ENCODE measurements at regions not wholly inside any gene's neighbourhood (a gene's known extent, or its start where the extent isn't known, plus 50 kb on each side); places are given as distances from the start of the nearest gene placed in this dataset.

DNA sequence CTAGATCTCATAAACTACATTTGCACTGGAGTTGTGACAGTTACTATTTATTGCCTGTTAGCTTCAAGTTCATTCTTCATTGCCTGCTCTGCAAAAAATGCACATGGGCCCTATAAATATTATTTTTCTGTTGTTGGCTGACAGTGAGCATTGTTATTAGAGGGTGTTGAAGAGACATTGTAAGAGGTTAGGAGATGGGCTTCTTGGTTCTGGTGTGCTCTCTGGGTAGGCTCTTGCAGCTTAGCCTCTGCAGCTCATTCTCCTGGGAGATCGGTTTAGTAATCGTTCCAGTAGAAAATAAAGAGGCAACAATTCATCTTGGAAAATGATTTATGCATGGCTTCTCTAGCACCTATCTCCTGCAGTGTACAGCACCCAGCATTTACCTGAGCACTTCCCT is 113.8 kb upstream of the SCN7A start:
- DNase-seq (ENCODE audit: low spot score): no peak
- in situ Hi-C loops (cut with MboI; ENCODE audit: low pct_unique_long_range_greater_than_20kb, low sequenced_read_pairs, unreplicated experiment): no loop called here
- TF ChIP-seq CTCF (IDR thresholded peaks at IDR 0.05; ENCODE audit: extremely low read depth, insufficient read depth, missing control alignments): no peak

- in situ Hi-C loops (cut with MboI; ENCODE audit: low pct_unique_long_range_greater_than_20kb, low sequenced_read_pairs, unreplicated experiment): no loop called here
- DNase-seq (ENCODE audit: low spot score): no peak
Observed at GRCh38 chr2:166593403-166593802, 99.4 kb upstream of the SCN7A start.

GRCh38 chr2:166592750-166593149 is 98.7 kb upstream of the SCN7A start:
- no peak for TF ChIP-seq CTCF (IDR thresholded peaks at IDR 0.05; ENCODE audit: extremely low read depth, insufficient read depth, missing control alignments)
- in situ Hi-C loops (cut with MboI; ENCODE audit: low pct_unique_long_range_greater_than_20kb, low sequenced_read_pairs, unreplicated experiment): no loop called here
- DNase-seq (ENCODE audit: low spot score): no peak

More at GRCh38 chr2:166593403-166593802, 99.4 kb upstream of the SCN7A start:
- TF ChIP-seq CTCF (IDR thresholded peaks at IDR 0.05; ENCODE audit: extremely low read depth, insufficient read depth, missing control alignments): no peak

- TF ChIP-seq CTCF (IDR thresholded peaks at IDR 0.05; ENCODE audit: extremely low read depth, insufficient read depth, missing control alignments): no peak
- DNase-seq (ENCODE audit: low spot score): no peak
- in situ Hi-C loops (cut with MboI; ENCODE audit: low pct_unique_long_range_greater_than_20kb, low sequenced_read_pairs, unreplicated experiment): no loop called here
Observed at GRCh38 chr2:166591226-166591625, 97.2 kb upstream of the SCN7A start.

DNA sequence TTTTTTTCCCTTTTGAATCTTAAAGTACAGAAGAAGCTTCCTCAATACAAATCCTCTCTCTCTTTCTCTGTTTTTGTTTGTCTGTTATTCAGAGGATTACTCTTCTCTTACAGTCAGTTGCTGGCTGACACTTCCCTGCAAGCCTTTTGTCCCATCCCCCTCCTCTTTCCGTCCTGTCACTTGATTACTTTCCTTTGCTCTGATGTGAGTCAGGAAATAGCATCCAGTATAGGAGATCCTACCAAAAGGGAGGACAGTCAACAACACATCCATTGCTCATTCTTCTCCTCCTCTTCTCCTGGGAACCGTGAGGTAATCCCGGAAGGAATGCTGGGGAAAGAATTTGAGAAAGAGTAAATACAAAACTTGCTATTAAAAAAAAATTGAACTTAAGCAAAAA is 79.3 kb upstream of the SCN7A start:
- no peak for TF ChIP-seq CTCF (IDR thresholded peaks at IDR 0.05; ENCODE audit: extremely low read depth, insufficient read depth, missing control alignments)
- DNase-seq (ENCODE audit: low spot score): no peak
- in situ Hi-C loops (cut with MboI; ENCODE audit: low pct_unique_long_range_greater_than_20kb, low sequenced_read_pairs, unreplicated experiment): no loop called here

DNA sequence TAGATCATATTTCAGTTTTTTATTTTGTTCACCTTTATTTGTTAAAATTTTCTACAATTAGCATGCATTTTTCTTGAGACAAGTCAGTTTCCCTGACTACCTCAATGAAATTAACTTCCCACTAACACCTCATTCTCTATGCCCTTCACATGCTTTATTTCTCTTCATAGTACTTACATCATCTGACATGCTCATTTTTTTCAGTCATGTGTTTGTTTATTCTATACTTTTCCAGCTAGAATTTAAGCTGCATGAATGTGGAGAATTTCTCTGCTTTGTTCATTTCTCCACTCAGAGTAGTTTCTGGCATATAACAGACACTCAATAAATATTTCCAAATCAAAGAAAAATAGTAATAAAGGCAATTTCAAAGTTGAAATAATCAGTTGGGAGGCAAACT is 78.9 kb upstream of the SCN7A start:
- no peak for DNase-seq (ENCODE audit: low spot score)
- no peak for TF ChIP-seq CTCF (IDR thresholded peaks at IDR 0.05; ENCODE audit: extremely low read depth, insufficient read depth, missing control alignments)
- in situ Hi-C loops (cut with MboI; ENCODE audit: low pct_unique_long_range_greater_than_20kb, low sequenced_read_pairs, unreplicated experiment): no loop called here

DNA sequence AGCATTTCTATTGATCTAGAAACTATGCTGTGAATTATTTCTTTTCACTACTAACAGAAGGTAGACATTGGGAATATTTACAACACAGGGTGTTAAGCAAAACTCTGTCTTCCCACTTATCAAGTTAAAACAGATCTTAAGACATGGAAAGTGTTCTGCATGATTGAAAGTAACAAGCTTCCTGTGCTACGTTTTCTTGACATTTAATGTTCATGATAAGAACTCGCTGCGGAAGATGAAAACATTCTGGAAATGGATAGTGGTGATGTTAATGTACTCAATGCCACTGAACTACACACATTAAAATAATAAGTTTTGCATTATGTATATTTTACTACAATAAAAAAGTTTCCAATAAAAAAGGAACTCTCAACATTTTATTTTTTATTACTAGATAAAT is 74.4 kb upstream of the SCN7A start:
- DNase-seq (ENCODE audit: low spot score): no peak
- in situ Hi-C loops (cut with MboI; ENCODE audit: low pct_unique_long_range_greater_than_20kb, low sequenced_read_pairs, unreplicated experiment): no loop called here
- no peak for TF ChIP-seq CTCF (IDR thresholded peaks at IDR 0.05; ENCODE audit: extremely low read depth, insufficient read depth, missing control alignments)

All from GM13977 (cell line).